PC-3 (cell line): ENCODE measurements at regions not wholly inside any gene's neighbourhood (a gene's known extent, or its start where the extent isn't known, plus 50 kb on each side); places are given as distances from the start of the nearest gene placed in this dataset.

ENCODE experiments used
- EZH2 ChIP-seq: fragments of 300-600 bp; sonication (generic); IDR thresholded peaks from one replicate; pipeline ENCODE4 v1.6.1; 2017; ENCODE audit warnings: antibody characterized with exemption, mild to moderate bottlenecking, low read length; ENCODE audit not compliant: unreplicated experiment
- TF ChIP-seq, protein P1 (sequence below): fragments of 300-600 bp; sonication (generic); conservative IDR thresholded peaks from 2 replicates; pipeline ENCODE4 v1.5.1; 2017; ENCODE audit warnings: antibody characterized with exemption, low read depth, mild to moderate bottlenecking, low read length

DNA sequence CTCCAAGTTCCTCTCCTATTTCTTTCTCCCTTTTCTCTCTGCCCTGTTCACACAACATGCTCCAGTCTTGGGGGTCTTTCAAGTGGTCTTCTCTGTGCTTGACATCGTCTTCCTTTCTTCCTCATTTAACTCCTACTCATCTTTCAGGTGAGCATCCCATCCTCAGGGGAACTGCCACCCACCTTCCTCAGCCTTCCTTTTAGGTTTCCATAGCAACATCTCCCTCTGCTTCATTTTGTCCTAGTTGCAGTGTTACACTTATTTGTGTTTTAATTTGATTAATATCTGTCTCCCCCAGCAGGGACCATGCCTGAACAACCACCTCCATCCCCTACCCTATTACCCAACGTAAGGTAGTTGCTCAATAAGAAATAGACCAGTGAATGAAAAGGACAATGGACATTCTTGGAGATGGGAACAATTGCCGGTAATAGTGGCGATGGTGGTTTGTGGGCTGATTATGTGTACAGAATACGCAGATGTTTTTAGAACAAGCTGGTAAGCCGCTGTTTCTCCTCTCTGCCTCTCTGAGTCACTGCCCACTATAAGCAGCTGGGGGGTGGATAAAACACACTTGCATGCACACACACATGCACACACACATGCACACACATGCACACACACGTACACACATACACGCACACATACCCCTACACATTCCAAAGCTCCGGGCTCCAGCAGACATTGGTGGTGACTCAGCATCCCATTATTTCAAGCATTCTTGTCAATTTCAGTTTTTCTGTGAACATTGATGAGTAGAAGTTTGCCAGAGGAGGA, 251.6 kb downstream of the GATA3 start:
- TF ChIP-seq, protein P1, sequence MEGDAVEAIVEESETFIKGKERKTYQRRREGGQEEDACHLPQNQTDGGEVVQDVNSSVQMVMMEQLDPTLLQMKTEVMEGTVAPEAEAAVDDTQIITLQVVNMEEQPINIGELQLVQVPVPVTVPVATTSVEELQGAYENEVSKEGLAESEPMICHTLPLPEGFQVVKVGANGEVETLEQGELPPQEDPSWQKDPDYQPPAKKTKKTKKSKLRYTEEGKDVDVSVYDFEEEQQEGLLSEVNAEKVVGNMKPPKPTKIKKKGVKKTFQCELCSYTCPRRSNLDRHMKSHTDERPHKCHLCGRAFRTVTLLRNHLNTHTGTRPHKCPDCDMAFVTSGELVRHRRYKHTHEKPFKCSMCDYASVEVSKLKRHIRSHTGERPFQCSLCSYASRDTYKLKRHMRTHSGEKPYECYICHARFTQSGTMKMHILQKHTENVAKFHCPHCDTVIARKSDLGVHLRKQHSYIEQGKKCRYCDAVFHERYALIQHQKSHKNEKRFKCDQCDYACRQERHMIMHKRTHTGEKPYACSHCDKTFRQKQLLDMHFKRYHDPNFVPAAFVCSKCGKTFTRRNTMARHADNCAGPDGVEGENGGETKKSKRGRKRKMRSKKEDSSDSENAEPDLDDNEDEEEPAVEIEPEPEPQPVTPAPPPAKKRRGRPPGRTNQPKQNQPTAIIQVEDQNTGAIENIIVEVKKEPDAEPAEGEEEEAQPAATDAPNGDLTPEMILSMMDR: no peak
- TF ChIP-seq EZH2: no peak
